Mesodermal cell (in vitro differentiated cells): ENCODE measurements at regions not wholly inside any gene's neighbourhood (a gene's known extent, or its start where the extent isn't known, plus 50 kb on each side); places are given as distances from the start of the nearest gene placed in this dataset.
"Not testable (repeated sequence)": the region's sequence is repeated elsewhere in the genome, so short reads cannot be mapped to it uniquely, and the experiment has no call there.

Experiments used
- H3K27ac ChIP-seq: 2 replicates; pipeline ENCODE4 v1.7.0; 2013; ENCODE audit warnings: mild to moderate bottlenecking, low read depth, low read length, moderate library complexity; ENCODE audit not compliant: severe bottlenecking
- H3K36me3 ChIP-seq: 2 replicates; pipeline ENCODE4 v1.7.1; 2013; ENCODE audit warnings: mild to moderate bottlenecking, low read length, moderate library complexity; ENCODE audit not compliant: control insufficient read depth, insufficient read depth
- H3K4me1 ChIP-seq: one replicate; pipeline ENCODE4 v1.7.1; 2013; ENCODE audit warnings: mild to moderate bottlenecking, low read length; ENCODE audit not compliant: insufficient read depth, control insufficient read depth, poor library complexity, severe bottlenecking
- H3K4me3 ChIP-seq: 2 replicates; pipeline ENCODE4 v1.7.0; 2013; ENCODE audit warnings: low read length, control low read depth, mild to moderate bottlenecking; ENCODE audit not compliant: insufficient read depth, poor library complexity, severe bottlenecking; ENCODE audit errors: extremely low read depth
- H3K9me3 ChIP-seq: 2 replicates; pipeline ENCODE4 v1.7.1; 2013; ENCODE audit warnings: mild to moderate bottlenecking, low read length, moderate library complexity; ENCODE audit not compliant: control insufficient read depth
- WGBS, 2 experiments: methylation state at CpG; one replicate each; pipeline ENCODE4 v1.1.5; 2013; ENCODE audit warnings: missing lambda C conversion rate in 2 of 2; ENCODE audit not compliant: insufficient coverage in 2 of 2; 5-methylcytosine and 5-hydroxymethylcytosine counted together

DNA sequence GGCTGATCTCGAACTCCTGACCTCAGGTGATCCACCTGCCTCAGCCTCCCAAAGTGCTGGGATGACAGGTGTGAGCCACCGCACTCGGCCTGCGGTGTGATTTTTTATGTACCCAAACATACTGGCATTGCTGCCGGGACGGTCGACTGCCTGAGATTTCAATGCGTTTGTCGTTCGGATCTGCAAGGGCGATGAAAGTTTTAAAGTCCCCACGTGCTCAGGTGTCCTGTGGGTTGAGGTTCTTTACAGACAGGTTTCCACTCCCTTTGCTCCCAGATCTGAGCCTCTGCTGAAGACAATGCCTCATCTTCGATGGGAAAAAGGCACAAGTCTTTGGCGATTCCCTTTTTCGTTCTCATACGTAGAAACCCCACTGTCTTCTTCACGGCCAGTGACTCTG, 78.1 kb upstream of the SHOX start:
- no peak overlapping the region for H3K27ac ChIP-seq
- WGBS, 2 experiments, result 90 to 91% methylated on average over 15 to 17 of the region's 17 CpGs
- no peaks in the 10 kb centered on the region for H3K36me3 ChIP-seq
- no peak overlapping the region for H3K4me3 ChIP-seq
- no peaks in the 10 kb centered on the region for H3K4me1 ChIP-seq
- no peaks in the 10 kb centered on the region for H3K9me3 ChIP-seq

DNA sequence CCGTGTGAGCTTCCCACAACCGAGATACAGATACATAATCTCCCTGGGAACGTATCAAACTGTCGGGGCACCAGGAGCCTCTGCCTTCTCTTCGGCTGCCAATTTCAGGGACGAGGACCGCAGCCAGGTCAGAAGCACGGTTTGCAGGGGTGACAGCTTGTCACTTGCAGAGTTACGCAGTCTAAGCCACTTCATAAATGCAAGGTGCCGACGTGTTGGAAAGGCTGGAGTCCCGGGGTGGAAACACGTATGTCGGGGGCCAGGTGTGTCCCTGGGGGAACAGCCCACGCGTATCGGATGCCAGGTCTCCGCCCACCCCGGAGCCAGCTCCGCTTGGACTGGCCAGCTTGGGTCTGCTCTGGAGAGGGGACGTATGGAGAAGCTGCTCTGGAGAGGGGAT, 76.3 kb upstream of the SHOX start:
- Histone ChIP-seq H3K36me3 (no peaks in the 10 kb centered on the region), H3K27ac (no peak overlapping the region), H3K4me1 (no peaks in the 10 kb centered on the region), H3K4me3 (no peak overlapping the region), H3K9me3 (no peaks in the 10 kb centered on the region)
- WGBS, 2 experiments, result 84 to 87% methylated on average over 19 to 20 of the region's 21 CpGs

DNA sequence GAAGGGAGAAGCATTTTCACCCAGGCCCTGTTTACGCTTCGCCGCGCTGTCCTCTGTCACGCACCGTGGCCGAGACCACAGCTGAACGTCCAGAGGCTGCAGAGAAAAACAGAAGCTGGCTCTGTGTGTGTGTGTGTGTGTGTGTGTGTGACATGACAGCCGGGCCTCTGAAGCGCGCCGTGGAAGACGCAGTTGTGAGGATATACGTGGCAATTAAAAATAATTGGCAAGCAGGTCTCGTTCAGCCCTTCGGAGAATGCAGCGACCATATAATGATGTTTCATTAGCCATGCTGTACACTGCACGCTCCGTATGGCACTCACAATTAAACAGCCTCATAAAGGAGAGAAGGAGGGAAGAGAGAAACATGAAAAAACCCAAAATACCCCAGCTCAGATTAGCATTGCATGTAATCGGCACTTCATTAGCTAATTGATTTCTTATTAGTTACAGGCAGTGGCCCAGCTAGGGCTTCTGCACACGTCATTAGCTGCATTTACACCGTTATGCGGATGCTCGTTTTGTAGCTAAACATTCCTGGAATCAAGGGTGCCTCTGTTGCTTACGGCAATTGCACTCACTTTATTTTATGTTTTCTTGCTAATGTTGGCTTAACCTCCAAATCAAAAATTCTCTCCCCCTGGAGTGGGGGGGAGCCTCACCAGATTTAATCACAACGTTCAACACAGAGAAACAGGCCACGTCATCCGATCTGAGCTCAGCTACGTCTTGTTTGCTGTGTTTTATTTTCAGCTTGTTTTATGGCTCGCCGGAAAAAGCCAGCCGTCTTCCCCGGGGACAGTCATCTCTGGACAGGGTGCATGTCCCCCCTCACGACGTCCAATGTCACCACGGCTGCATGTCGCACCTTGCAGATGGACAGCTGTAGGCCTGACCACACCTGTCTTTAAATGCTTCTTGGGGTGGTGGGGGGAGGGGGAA, 74.6 kb upstream of the SHOX start:
- Histone ChIP-seq H3K36me3 (no peaks in the 10 kb centered on the region), H3K27ac (no peak overlapping the region), H3K4me3 (no peak overlapping the region), H3K4me1 (no peaks in the 10 kb centered on the region), H3K9me3 (no peaks in the 10 kb centered on the region)
- WGBS, 2 experiments, result 84 to 92% methylated on average over 17 to 24 of the region's 37 CpGs

DNA sequence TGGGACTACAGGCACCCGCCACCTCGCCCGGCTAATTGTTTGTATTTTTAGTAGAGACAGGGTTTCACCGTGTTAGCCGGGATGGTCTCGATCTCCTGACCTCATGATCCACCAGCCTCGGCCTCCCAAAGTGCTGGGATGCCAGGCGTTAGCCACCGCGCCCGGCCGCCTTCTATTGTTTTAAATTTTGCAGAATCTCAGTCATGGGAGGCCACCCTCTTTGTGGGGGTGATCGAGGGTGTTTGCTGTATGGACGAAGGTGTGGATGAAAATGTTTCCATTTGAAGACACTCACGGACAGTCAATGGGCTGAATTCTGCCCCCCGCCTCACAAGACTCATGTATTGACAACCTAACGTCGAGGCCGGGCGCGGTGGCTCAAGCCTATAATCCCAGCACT, 73.0 kb upstream of the SHOX start:
- not testable (repeated sequence) for H3K4me3 ChIP-seq, H3K36me3 ChIP-seq
- WGBS, 2 experiments, result 76 to 85% methylated on average over 8 to 20 of the region's 21 CpGs

DNA sequence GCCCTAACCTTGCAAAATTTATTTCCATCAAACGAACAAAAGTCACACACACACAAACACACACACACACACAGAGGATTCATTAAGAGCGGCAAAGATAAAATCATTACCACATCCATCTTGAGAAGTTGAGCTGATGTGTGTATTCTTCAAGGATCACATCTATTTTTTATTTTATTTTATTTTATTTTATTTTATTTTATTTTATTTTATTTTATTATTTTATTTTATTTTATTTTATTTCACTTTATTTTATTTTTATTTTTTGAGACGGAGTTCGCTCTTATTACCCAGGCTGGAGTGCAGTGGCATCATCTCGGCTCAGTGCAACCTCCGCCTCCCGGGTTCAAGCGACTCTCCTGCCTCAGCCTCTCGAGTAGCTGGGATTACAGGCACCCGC, 71.3 kb upstream of the SHOX start:
- 95% methylated on average over 7 of the region's 10 CpGs; no CpG with 5 or more reads in 1 of the 2 experiments for WGBS, 2 experiments

More for the DNA sequence above, 73.0 kb upstream of the SHOX start:
- not testable (repeated sequence) for H3K9me3 ChIP-seq, H3K27ac ChIP-seq, H3K4me1 ChIP-seq

DNA sequence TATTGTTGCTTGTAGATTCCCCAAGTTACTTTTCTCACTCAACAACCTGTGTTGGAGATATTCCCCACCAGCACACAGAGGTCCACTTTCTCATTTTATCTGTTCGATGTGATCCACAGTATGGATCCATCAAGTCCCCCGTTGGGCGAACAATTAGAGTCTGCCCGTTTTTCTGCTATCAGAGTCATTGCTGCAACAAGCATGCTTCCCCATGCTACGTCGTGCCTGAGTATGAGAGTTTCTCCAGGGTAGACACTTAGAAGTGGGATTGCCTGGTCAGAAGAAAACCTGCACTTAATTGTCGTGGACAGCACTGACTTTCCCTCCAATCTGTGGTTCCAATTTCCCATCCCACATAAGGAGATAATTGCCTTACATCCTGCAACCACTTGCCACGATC, 62.7 kb upstream of the SHOX start:
- WGBS, 2 experiments, result 57 to 68% methylated on average over 7 of the region's 8 CpGs
- Histone ChIP-seq H3K27ac (no peak overlapping the region), H3K4me3 (no peak overlapping the region), H3K36me3 (no peaks in the 10 kb centered on the region), H3K4me1 (no peaks in the 10 kb centered on the region), H3K9me3 (peaks cover 9% of the 10 kb centered on the region)

More for the DNA sequence above, 71.3 kb upstream of the SHOX start:
- not testable (repeated sequence) for H3K27ac ChIP-seq, H3K9me3 ChIP-seq, H3K4me1 ChIP-seq, H3K4me3 ChIP-seq, H3K36me3 ChIP-seq

DNA sequence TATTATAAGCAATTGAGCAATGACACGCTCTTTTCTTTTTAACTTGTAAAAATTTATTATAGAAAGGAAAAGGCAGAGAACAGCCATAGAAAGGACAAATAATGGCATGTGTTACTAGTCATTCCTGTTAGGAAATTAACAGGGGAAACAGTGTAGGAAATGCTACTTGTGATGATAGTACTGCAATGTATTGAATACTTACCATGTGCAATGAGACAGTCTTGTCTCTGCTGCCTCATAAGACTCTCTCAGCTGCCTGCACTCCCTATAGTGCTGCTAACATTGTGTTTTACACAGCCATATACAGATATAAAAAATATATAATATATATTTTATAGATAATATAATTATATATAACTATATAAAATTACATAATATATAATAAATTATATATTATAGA, 62.3 kb upstream of the SHOX start:
- H3K4me1 ChIP-seq, result no peaks in the 10 kb centered on the region
- no peak overlapping the region for H3K4me3 ChIP-seq
- peaks cover 9% of the 10 kb centered on the region for H3K9me3 ChIP-seq
- H3K27ac ChIP-seq, result no peak overlapping the region
- H3K36me3 ChIP-seq, result no peaks in the 10 kb centered on the region
- no CpG with 5 or more reads among the region's 1 CpG for WGBS, 2 experiments

DNA sequence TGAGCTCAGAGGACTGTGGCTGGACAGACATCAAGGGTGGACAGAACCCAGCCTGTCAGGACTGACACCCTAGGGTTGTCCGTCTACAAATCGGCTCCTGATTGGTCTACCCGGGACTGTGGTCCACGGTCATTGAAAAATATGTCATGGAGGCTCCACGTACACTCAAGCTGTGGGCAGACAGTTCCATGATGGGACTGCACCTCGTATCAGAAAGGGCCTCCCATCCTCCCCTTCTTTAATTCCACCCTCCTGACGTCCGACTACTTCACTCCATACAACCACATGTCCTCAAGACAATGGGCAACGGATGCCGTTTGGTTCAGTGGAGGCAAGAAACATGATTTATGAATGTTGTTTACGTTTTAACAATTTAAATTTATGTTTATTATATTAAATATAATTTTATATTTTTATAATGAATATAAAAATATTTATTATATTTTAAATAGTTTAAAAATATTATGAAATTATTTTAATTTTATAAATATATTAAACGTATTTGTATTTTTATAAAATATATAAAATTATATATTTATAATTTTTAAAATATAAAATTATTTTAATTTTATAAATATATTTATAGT, 58.0 kb upstream of the SHOX start:
- H3K9me3 ChIP-seq, result peaks cover 3% of the 10 kb centered on the region
- H3K4me1 ChIP-seq, result no peaks in the 10 kb centered on the region
- no peak overlapping the region for H3K27ac ChIP-seq
- no peak overlapping the region for H3K4me3 ChIP-seq
- 76 to 82% methylated on average over 5 to 6 of the region's 12 CpGs for WGBS, 2 experiments
- no peaks in the 10 kb centered on the region for H3K36me3 ChIP-seq

DNA sequence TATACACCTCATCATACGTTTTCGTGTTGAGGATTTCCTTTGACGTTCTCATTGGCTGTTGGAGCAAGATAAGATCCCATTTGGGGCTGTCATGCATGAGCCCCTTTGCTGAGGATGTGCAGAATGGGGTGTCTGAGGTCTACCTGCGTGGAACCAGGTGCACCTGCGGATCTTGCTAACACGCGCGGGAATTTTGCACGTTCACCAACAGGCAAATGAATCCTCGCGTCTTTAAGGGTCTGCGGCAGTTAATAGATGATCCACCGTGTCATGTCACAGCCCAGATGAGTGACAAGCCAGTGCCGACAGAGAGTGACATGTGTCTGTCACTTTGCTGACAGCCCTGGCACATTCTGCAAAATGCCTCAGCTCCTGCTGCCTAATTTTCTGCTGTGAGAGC, 56.3 kb upstream of the SHOX start:
- Histone ChIP-seq H3K9me3 (peaks cover 3% of the 10 kb centered on the region), H3K36me3 (no peaks in the 10 kb centered on the region), H3K4me1 (no peaks in the 10 kb centered on the region), H3K27ac (no peak overlapping the region), H3K4me3 (no peak overlapping the region)
- WGBS, 2 experiments, result 68 to 75% methylated on average over 12 to 14 of the region's 14 CpGs

DNA sequence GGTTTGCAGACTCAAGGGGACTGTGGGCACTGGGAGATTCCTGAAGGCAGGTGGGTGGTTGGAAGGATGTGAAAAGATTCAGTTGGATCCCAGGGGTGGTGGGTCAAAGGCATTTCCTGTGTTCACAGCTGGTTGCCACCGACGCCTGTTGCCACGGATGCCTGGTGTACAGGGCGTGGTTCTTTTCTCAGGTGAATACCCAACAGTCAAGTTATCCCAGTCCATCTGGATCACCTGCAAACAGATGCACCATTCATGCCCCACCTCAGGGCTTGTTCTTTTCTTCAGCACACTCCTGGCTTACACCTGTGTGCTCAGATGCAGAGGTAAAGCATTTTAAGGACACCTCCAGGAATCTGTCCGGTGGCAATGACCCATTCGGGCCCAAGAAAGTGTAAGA, 55.8 kb upstream of the SHOX start:
- H3K27ac ChIP-seq, result no peak overlapping the region
- no peaks in the 10 kb centered on the region for H3K4me1 ChIP-seq
- no peaks in the 10 kb centered on the region for H3K36me3 ChIP-seq
- WGBS, 2 experiments, result 69 to 75% methylated on average over 5 to 6 of the region's 6 CpGs
- H3K9me3 ChIP-seq, result peaks cover 3% of the 10 kb centered on the region
- no peak overlapping the region for H3K4me3 ChIP-seq
